Right renal cortex interstitium (tissue), 3 donors: ENCODE measurements at regions not wholly inside any gene's neighbourhood (a gene's known extent, or its start where the extent isn't known, plus 50 kb on each side); places are given as distances from the start of the nearest gene placed in this dataset.

Source experiments
- DNase-seq, 3 donors: peaks; one replicate each; pipeline ENCODE4 v3.0.0-alpha.2; 2013; ENCODE audit warnings: low read depth in 3 of 3, low spot score in 2 of 3

DNA sequence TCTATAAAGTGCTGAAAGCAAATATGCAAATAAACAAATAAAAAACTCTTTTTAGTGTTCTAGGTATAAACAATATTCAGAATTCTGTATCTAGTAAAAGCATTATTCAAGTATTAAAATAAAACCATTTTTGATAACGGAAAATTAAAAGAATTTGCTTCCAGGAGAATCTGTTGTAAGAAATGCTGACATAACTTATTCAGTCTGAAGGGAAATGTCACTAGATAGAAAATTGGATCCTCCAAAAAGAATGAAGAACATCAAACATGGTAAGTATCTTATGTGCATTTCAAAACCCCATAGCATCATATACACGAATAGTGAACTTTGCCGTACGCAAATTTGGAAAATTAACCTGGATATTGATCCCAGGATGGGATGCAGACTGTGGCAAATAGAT, 506.7 kb downstream of the GLRX3 start:
- DNase-seq: no peak

GRCh38 chr10:130647341-130647740, 511.1 kb downstream of the GLRX3 start:
- no peak for DNase-seq

GRCh38 chr10:130648807-130649206, 512.6 kb downstream of the GLRX3 start:
- DNase-seq: no peak

DNA sequence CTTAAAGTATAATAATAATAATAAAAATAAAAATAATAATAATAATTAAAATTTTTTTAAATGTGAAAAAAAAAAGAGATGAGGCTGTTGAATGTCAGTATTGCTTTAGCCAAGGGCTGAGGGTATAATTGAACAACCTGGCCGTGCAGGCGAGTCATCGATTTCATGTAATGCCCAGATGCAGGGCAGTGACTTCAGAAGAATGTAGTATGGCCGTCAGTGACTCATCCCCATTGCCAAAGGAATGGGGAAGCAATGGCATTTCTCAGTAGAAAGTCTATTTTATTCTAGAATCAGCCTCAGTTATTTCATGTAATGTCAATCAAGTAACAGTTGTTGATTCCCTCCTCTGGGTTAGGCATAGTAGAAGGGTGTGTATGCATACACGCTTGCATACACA, 516.4 kb downstream of the GLRX3 start:
- no peak for DNase-seq

DNA sequence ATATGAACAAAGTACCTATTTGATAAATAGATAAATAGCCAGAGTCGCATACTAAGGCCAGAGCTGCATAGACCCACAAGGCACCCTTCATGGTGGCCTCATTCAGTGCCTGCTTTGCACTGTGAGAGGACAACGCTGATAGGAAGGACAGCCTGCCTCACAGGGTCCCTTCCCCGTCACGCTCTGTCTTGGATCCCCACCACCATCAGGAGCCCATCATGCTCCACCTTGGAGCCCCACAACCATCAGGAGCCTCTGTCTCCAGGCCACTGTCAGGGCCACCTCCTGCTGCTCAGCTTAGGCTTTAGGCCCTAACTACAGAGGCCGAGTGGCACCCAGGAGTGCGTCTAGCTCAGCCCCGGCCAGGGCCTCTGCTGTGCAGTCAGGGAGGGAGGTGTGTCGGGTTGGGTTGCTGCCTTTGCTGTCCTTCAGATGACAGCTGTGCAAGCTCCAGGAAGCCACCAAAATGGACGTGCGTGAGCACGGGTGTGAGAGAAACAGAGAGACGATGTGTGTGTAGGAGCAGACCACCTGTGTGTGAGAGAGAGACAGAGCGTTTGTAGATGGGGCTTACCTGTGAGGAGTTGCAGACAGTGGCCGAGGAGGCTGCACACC, 516.9 kb downstream of the GLRX3 start:
- DNase-seq: no peak

DNA sequence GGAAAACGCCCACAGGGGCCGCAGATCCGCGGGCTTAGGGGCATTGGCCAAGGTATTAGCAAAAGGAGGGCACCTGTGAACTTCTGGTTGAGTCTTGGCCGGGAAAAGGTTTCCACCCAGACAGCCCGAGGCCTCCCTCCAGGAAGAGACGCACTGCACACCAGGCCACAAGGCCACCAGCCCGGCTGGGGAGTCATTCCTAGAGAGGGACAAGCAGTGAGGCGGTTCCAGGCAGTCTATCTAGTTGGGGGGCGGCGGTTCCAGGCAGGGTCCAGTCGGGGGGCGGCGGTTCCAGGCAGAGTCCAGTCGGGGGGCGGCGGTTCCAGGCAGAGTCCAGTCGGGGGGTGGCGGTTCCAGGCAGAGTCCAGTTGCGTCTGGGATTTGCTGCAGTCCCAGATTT, 518.5 kb downstream of the GLRX3 start:
- DNase-seq: no peak

- no peak for DNase-seq
These were observed 519.4 kb downstream of the GLRX3 start for GRCh38 chr10:130655313-130656186.

DNA sequence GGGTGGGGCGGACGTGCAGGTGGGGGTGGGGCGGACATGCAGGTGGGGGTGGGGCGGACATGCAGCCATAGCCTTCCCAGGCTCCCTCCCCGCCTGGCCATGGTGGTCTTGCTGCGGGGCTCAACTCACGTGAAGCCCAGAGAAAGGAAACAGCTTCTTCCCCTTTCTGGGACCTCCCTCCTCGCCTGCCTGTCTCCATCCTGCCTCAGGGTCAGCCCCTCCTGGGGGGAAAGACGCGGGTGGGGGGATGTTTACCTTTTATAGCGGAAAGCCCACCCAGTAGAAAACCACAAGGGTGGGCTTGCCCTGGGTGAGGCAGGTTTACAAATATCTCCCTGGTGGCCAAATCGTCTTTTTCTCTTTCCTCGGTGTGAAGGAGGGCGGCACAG, 520.0 kb downstream of the GLRX3 start:
- DNase-seq: no peak

DNA sequence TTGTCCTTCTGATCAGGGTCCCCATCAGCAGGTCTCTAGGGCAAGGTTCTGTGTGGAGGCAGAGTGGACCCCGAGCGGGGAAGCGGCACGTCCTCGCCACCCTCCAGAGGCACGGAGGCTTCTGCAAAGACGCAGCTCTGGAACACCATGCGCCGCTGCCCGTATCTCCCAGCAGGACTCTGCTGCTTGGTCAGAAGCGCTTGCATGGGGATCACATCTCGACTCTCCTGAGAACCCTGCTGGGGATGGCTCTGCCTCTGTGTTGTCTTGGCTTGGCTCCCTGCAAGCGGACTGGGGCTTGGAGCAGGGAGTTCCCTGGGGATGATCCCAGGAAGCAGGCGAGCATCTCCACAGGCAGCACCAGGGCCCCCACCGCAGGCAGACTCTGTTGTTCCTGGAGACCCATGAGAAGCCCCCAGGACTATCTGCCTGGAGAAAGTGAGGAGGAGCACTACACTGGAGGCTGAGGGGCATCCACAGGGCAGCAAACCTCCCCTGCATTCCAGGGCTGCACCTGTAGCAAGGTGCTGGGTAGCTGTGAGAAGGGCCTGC, 520.5 kb downstream of the GLRX3 start:
- DNase-seq: no peak

GRCh38 chr10:130658687-130659290, 522.6 kb downstream of the GLRX3 start:
- no peak for DNase-seq

DNA sequence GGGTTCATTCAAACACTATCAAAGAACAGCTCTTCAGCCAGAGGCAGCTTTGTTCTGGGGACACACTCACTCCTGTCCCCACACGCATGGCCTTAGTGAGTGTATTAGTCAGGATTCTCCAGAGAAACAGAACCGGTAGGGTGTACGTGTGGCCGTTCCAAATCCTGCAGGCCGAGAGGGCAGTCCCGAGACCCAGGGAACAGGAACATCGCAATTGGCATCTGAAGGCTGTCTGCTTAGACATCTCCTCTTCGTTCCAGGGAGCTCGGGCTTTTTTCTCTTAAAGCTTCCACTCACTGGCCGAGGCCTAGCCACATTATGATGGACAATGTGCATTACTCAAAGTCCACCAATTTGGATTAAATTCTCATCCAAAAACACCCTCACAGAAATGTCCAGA, 523.3 kb downstream of the GLRX3 start:
- no peak for DNase-seq

DNA sequence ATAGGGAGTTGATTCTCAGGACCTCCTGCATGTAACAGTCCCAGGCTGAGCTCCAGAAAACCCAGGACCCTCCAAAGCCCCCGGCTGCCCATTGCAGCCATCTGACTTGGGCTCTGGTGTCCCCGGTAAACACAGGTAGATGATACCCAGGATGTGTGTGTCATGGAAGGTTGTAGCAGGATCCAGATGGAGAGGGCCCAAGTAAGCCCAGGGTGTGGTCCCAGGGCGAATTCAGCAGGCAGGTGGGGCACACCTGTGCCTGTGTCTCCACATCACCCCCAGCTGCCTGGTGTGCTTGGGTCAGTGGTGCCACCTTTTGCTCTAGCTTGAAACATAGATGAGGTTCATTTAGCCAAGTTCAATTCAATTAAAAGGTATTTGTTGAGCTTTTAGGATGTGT, 524.1 kb downstream of the GLRX3 start:
- no peak for DNase-seq

GRCh38 chr10:130661419-130661818, 525.2 kb downstream of the GLRX3 start:
- no peak for DNase-seq

GRCh38 chr10:130662775-130663174, 526.6 kb downstream of the GLRX3 start:
- DNase-seq: no peak

DNA sequence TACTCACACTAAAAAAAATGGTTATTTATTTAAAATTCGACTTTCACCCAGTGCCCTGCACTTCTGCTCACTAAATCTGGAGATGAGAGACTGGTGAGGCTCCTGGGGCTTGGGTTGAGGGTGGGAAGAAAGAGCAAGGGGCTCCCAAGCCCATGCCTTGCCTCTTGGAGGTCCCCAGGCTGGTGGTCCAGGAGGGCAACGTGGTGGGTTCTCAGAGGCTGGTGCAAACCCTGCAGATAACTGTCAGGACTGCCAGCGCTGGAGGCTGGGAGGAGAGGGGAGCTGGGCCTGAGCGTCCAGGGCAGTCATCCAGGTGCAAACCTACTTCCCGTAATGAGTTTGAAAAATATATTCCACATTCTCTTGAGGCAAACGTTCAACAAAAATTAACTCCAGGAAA, 528.3 kb downstream of the GLRX3 start:
- DNase-seq: no peak

- DNase-seq: no peak
These were observed 530.0 kb downstream of the GLRX3 start for GRCh38 chr10:130666215-130666614.

GRCh38 chr10:130686689-130687300, 550.6 kb downstream of the GLRX3 start:
- DNase-seq: peak; percentile 16 to 39 (median 29)

DNA sequence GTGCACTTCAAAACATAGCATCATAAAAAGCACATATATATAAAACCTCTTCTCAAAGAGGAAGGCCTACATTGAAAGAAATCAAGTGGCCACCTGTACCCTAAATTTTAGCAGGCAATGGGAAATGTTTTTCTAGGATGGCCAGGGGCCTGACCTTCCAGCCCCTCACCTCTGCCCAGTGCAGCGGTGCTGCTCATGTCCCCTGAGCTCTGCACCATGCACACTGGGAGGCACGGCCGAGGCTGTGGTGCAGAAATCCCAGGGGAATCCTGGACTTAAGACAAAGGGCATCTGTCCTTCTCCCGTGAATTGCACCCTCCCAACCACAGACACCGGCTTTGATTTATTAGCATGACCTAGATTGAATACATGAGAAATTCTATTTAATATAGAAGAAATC, 551.4 kb downstream of the GLRX3 start:
- DNase-seq: no peak

GRCh38 chr10:130689743-130690626, 553.8 kb downstream of the GLRX3 start:
- no peak for DNase-seq

- DNase-seq: no peak
These were observed 555.6 kb downstream of the GLRX3 start for GRCh38 chr10:130691776-130692175.
